Ishikawa (cell line): ENCODE measurements at regions not wholly inside any gene's neighbourhood (a gene's known extent, or its start where the extent isn't known, plus 50 kb on each side); places are given as distances from the start of the nearest gene placed in this dataset.

Experiments used
- CEBPB ChIP-seq: IDR thresholded peaks from 2 replicates; pipeline ENCODE4 v1.6.1; 2012
- EGR1 ChIP-seq: IDR thresholded peaks from 2 replicates; pipeline ENCODE4 v1.6.1; 2012
- REST ChIP-seq: IDR thresholded peaks from 2 replicates; pipeline ENCODE4 v1.6.1; 2012; ENCODE audit warnings: low read depth, mild to moderate bottlenecking
- TAF1 ChIP-seq: IDR thresholded peaks from 2 replicates; pipeline ENCODE4 v1.6.1; 2012; ENCODE audit warnings: low read depth, mild to moderate bottlenecking
- TEAD4 ChIP-seq: IDR thresholded peaks from 2 replicates; pipeline ENCODE4 v1.6.1; 2012

- TF ChIP-seq TAF1: no peak
- TF ChIP-seq REST: no peak
- no peak for TF ChIP-seq EGR1
- no peak for TF ChIP-seq TEAD4
- TF ChIP-seq CEBPB: no peak
Observed at GRCh38 chr2:129722306-129723019, 257.0 kb upstream of the RAB6C start.
